Tibial nerve (tissue), 4 donors: ENCODE measurements at regions not wholly inside any gene's neighbourhood (a gene's known extent, or its start where the extent isn't known, plus 50 kb on each side); places are given as distances from the start of the nearest gene placed in this dataset.

Source experiments
- DNase-seq, 2 donors: peaks; one replicate each; pipeline ENCODE4 v3.0.0-alpha.2; 2019; ENCODE audit warnings: low spot score in 2 of 2
- H3K27ac ChIP-seq, 4 donors: fragments of 200-600 bp; sonication (generic) in 3 of 4; one replicate each; pipeline ENCODE4 v1.5.1; 2017 to 2019; ENCODE audit warnings: mild to moderate bottlenecking in 1 of 4
- H3K27me3 ChIP-seq, 2 donors: fragments of 200-600 bp; sonication (generic) in 1 of 2; one replicate each; pipeline versions ENCODE4 v1.5.1 to v1.6.0; 2017 to 2019
- H3K36me3 ChIP-seq, 3 donors: fragments of 200-600 bp; sonication (generic); one replicate each; pipeline ENCODE4 v1.5.1; 2018 to 2019
- H3K4me1 ChIP-seq, 4 donors: fragments of 200-600 bp; sonication (generic) in 3 of 4; one replicate each; pipeline ENCODE4 v1.5.1; 2017 to 2019
- H3K4me3 ChIP-seq, 4 donors: fragments of 200-600 bp; sonication (generic) in 3 of 4; one replicate each; pipeline ENCODE4 v1.5.1; 2017 to 2019; ENCODE audit warnings: mild to moderate bottlenecking in 1 of 4, moderate library complexity in 1 of 4
- H3K9me3 ChIP-seq, 4 donors: fragments of 200-600 bp; sonication (generic) in 3 of 4; one replicate each; pipeline ENCODE4 v1.5.1; 2017 to 2019
- CTCF ChIP-seq, 5 experiments: fragments of 200-600 bp in 3 of 5; fragments of 450-650 bp in 2 of 5; sonication (generic) in 3 of 5; IDR thresholded peaks; one replicate each; pipeline ENCODE4 v1.5.1; 2016 to 2019; ENCODE audit warnings: antibody characterized with exemption in 5 of 5, mild to moderate bottlenecking in 3 of 5, moderate library complexity in 2 of 5
- EP300 ChIP-seq, 2 donors: sonication (generic); formaldehyde crosslinking; IDR thresholded peaks; one replicate each; pipeline ENCODE4 v1.6.1; 2017; ENCODE audit warnings: antibody characterized with exemption in 2 of 2, mild to moderate bottlenecking in 1 of 2
- POLR2A ChIP-seq, 2 donors: fragments of 450-650 bp; IDR thresholded peaks; one replicate each; pipeline ENCODE4 v1.6.1; 2017; ENCODE audit warnings: antibody characterized with exemption in 2 of 2, mild to moderate bottlenecking in 2 of 2, moderate library complexity in 2 of 2
- WGBS, 2 donors: methylation state at CpG; one replicate each; pipeline ENCODE4 v1.1.5; 2018; 5-methylcytosine and 5-hydroxymethylcytosine counted together

GRCh38 chr9:135009051-135009560, 78.4 kb upstream of the OLFM1 start:
- TF ChIP-seq EP300 (IDR thresholded peaks at IDR 0.05) (no peak), CTCF (IDR thresholded peaks at IDR 0.05) (no peak), POLR2A (IDR thresholded peaks at IDR 0.05) (no peak)
- H3K4me1 ChIP-seq, result no peaks in the 10 kb centered on the region
- no peak overlapping the region for H3K4me3 ChIP-seq
- H3K27ac ChIP-seq, result no peak overlapping the region
- no peaks in the 10 kb centered on the region for H3K9me3 ChIP-seq
- WGBS, 2 donors, result 88 to 95% methylated on average over 9 to 10 of the region's 10 CpGs
- H3K36me3 ChIP-seq, result no peaks in the 10 kb centered on the region
- peaks cover 0 to 13% of the 10 kb centered on the region in 2 donors for H3K27me3 ChIP-seq
- no peak for DNase-seq

GRCh38 chr9:135009794-135010585, 77.5 kb upstream of the OLFM1 start:
- TF ChIP-seq POLR2A (IDR thresholded peaks at IDR 0.05) (no peak), CTCF (IDR thresholded peaks at IDR 0.05) (no peak), EP300 (IDR thresholded peaks at IDR 0.05) (no peak)
- no peaks in the 10 kb centered on the region for H3K4me1 ChIP-seq
- WGBS, 2 donors, result 80 to 83% methylated on average over 13 to 20 of the region's 20 CpGs
- H3K4me3 ChIP-seq, result no peak overlapping the region
- DNase-seq, result no peak
- H3K27me3 ChIP-seq, result peaks cover 0 to 13% of the 10 kb centered on the region in 2 donors
- no peaks in the 10 kb centered on the region for H3K9me3 ChIP-seq
- H3K36me3 ChIP-seq, result no peaks in the 10 kb centered on the region
- no peak overlapping the region for H3K27ac ChIP-seq

GRCh38 chr9:135010586-135010860, 76.9 kb upstream of the OLFM1 start:
- 79 to 93% methylated on average over 3 of the region's 3 CpGs for WGBS, 2 donors
- Histone ChIP-seq H3K9me3 (no peaks in the 10 kb centered on the region), H3K4me1 (no peaks in the 10 kb centered on the region), H3K27ac (no peak overlapping the region), H3K36me3 (no peaks in the 10 kb centered on the region), H3K27me3 (peaks cover 0 to 13% of the 10 kb centered on the region in 2 donors), H3K4me3 (no peak overlapping the region)
- no peak for DNase-seq
- no peak for TF ChIP-seq POLR2A (IDR thresholded peaks at IDR 0.05)

GRCh38 chr9:135010921-135011320, 76.5 kb upstream of the OLFM1 start:
- peaks cover 0 to 13% of the 10 kb centered on the region in 2 donors for H3K27me3 ChIP-seq
- whole genome bisulfite sequencing, 2 donors, result 83 to 84% methylated on average over 8 of the region's 8 CpGs
- DNase-seq, result no peak

GRCh38 chr9:135012166-135012565, 75.3 kb upstream of the OLFM1 start:
- no peak for DNase-seq
- Histone ChIP-seq H3K4me3 (no peak overlapping the region), H3K36me3 (no peaks in the 10 kb centered on the region), H3K4me1 (no peaks in the 10 kb centered on the region), H3K27ac (no peak overlapping the region), H3K27me3 (peaks cover 0 to 6% of the 10 kb centered on the region in 2 donors), H3K9me3 (no peaks in the 10 kb centered on the region)
- WGBS, 2 donors, result 91 to 92% methylated on average over 5 of the region's 5 CpGs
- no peak for TF ChIP-seq EP300 (IDR thresholded peaks at IDR 0.05)
- TF ChIP-seq POLR2A (IDR thresholded peaks at IDR 0.05), result no peak
- no peak for TF ChIP-seq CTCF (IDR thresholded peaks at IDR 0.05)

More at GRCh38 chr9:135010921-135011320, 76.5 kb upstream of the OLFM1 start:
- TF ChIP-seq EP300 (IDR thresholded peaks at IDR 0.05) (no peak), CTCF (IDR thresholded peaks at IDR 0.05) (no peak), POLR2A (IDR thresholded peaks at IDR 0.05) (no peak)
- Histone ChIP-seq H3K27ac (no peak overlapping the region), H3K9me3 (no peaks in the 10 kb centered on the region), H3K4me3 (no peak overlapping the region), H3K4me1 (no peaks in the 10 kb centered on the region), H3K36me3 (no peaks in the 10 kb centered on the region)
